ENCODE measurements at regions not wholly inside any gene's neighbourhood (a gene's known extent, or its start where the extent isn't known, plus 50 kb on each side); places are given as distances from the start of the nearest gene placed in this dataset.
A peak's percentile ranks its signal among the peaks of the same experiment; 100 is the strongest.

GRCh38 chr2:39487398-39488250 is 50.5 kb upstream of the MAP4K3 start:
- TF ChIP-seq POLR2A (IDR thresholded peaks at IDR 0.05) (no peak), CTCF (IDR thresholded peaks at IDR 0.05) (no peak)
- no peak for DNase-seq
- H3K4me3 ChIP-seq: no peak overlapping the region
- 35 to 45% methylated on average over 4 of the region's 4 CpGs for WGBS, 2 donors
- H3K9me3 ChIP-seq: no peaks in the 10 kb centered on the region
- peaks cover 0 to 9% (median 7%) of the 10 kb centered on the region in 3 donors for H3K4me1 ChIP-seq
- no peaks in the 10 kb centered on the region for H3K27me3 ChIP-seq
- intact Hi-C loops (cut with DNase I): no loop called here
- H3K36me3 ChIP-seq: no peaks in the 10 kb centered on the region
- H3K27ac ChIP-seq: no peak overlapping the region

GRCh38 chr2:39488450-39488849 is 51.4 kb upstream of the MAP4K3 start:
- intact Hi-C loops (cut with DNase I): no loop called here
- WGBS, 2 donors: 67 to 91% methylated on average over 4 of the region's 4 CpGs
- Histone ChIP-seq H3K4me3 (no peak overlapping the region), H3K27me3 (no peaks in the 10 kb centered on the region), H3K27ac (no peak overlapping the region), H3K36me3 (no peaks in the 10 kb centered on the region), H3K9me3 (no peaks in the 10 kb centered on the region), H3K4me1 (peaks cover 0 to 13% (median 7%) of the 10 kb centered on the region in 3 donors)
- DNase-seq: no peak
- TF ChIP-seq POLR2A (IDR thresholded peaks at IDR 0.05) (no peak), CTCF (IDR thresholded peaks at IDR 0.05) (no peak)

- WGBS, 2 donors: 86 to 88% methylated on average over 2 to 4 of the region's 4 CpGs
Measured at GRCh38 chr2:39490586-39490985, 53.5 kb upstream of the MAP4K3 start.

GRCh38 chr2:39491653-39492052 is 54.6 kb upstream of the MAP4K3 start:
- WGBS, 2 donors: 79 to 82% methylated on average over 4 of the region's 4 CpGs
- Histone ChIP-seq H3K27ac (peak overlapping the region in 3 of 4 donors; percentile 1 to 57 (median 36)), H3K4me3 (no peak overlapping the region), H3K36me3 (no peaks in the 10 kb centered on the region), H3K4me1 (peaks cover 0 to 22% (median 12%) of the 10 kb centered on the region in 3 donors), H3K9me3 (no peaks in the 10 kb centered on the region), H3K27me3 (no peaks in the 10 kb centered on the region)
- TF ChIP-seq CTCF (IDR thresholded peaks at IDR 0.05): no peak
- TF ChIP-seq POLR2A (IDR thresholded peaks at IDR 0.05): no peak
- no peak for DNase-seq
- intact Hi-C loops (cut with DNase I): no loop called here

More at GRCh38 chr2:39490586-39490985, 53.5 kb upstream of the MAP4K3 start:
- no peak for DNase-seq
- Histone ChIP-seq H3K36me3 (no peaks in the 10 kb centered on the region), H3K4me1 (peaks cover 0 to 22% (median 12%) of the 10 kb centered on the region in 3 donors), H3K4me3 (no peak overlapping the region), H3K9me3 (no peaks in the 10 kb centered on the region), H3K27ac (no peak overlapping the region), H3K27me3 (no peaks in the 10 kb centered on the region)
- intact Hi-C loops (cut with DNase I): no loop called here
- TF ChIP-seq POLR2A (IDR thresholded peaks at IDR 0.05) (no peak), CTCF (IDR thresholded peaks at IDR 0.05) (no peak)

- 16 to 20% methylated on average over 3 of the region's 3 CpGs for whole genome bisulfite sequencing, 2 donors
- Histone ChIP-seq H3K4me3 (no peak overlapping the region), H3K4me1 (peaks cover 0 to 22% (median 12%) of the 10 kb centered on the region in 3 donors), H3K36me3 (no peaks in the 10 kb centered on the region), H3K27me3 (no peaks in the 10 kb centered on the region), H3K9me3 (no peaks in the 10 kb centered on the region), H3K27ac (peak overlapping the region in 3 of 4 donors; percentile 1 to 57 (median 36))
- no peak for DNase-seq
- TF ChIP-seq POLR2A (IDR thresholded peaks at IDR 0.05) (no peak), CTCF (IDR thresholded peaks at IDR 0.05) (no peak)
- intact Hi-C loops (cut with DNase I): no loop called here
Measured at GRCh38 chr2:39492095-39492590, 55.1 kb upstream of the MAP4K3 start.
